Smooth muscle cell (in vitro differentiated cells): ENCODE measurements at regions not wholly inside any gene's neighbourhood (a gene's known extent, or its start where the extent isn't known, plus 50 kb on each side); places are given as distances from the start of the nearest gene placed in this dataset.

ENCODE experiments used
- DNase-seq: peaks from one replicate; lab custom pipeline; 2025; ENCODE audit not compliant: unreplicated experiment; lab: John Stamatoyannopoulos, UW
- H2AFZ ChIP-seq: fragments of 200-600 bp; sonication (generic); 2 replicates; pipeline ENCODE4 v1.6.0; 2016; ENCODE audit warnings: antibody characterized with exemption, low read depth, mild to moderate bottlenecking
- H3F3A ChIP-seq: fragments of 200-600 bp; sonication (generic); 2 replicates; pipeline ENCODE4 v1.6.0; 2017; ENCODE audit warnings: antibody characterized with exemption, low read depth
- H3K27ac ChIP-seq: fragments of 200-600 bp; sonication (generic); 2 replicates; pipeline ENCODE4 v1.5.1; 2016; ENCODE audit warnings: low read depth, mild to moderate bottlenecking
- H3K27me3 ChIP-seq: fragments of 200-600 bp; sonication (generic); 2 replicates; pipeline ENCODE4 v1.6.1; 2016; ENCODE audit warnings: low read depth, mild to moderate bottlenecking
- H3K36me3 ChIP-seq: fragments of 200-600 bp; sonication (generic); 2 replicates; pipeline ENCODE4 v1.5.1; 2016; ENCODE audit warnings: low read depth
- H3K4me1 ChIP-seq: fragments of 200-600 bp; sonication (generic); 2 replicates; pipeline ENCODE4 v1.5.1; 2016; ENCODE audit warnings: low read depth
- H3K4me2 ChIP-seq: fragments of 200-600 bp; sonication (generic); 2 replicates; pipeline ENCODE4 v1.6.0; 2016; ENCODE audit warnings: mild to moderate bottlenecking
- H3K4me3 ChIP-seq: fragments of 200-600 bp; sonication (generic); 2 replicates; pipeline ENCODE4 v1.5.1; 2016; ENCODE audit warnings: mild to moderate bottlenecking
- H3K79me2 ChIP-seq: fragments of 200-600 bp; sonication (generic); 2 replicates; pipeline ENCODE4 v1.6.0; 2016; ENCODE audit warnings: low read depth, mild to moderate bottlenecking
- H3K9ac ChIP-seq: fragments of 200-600 bp; sonication (generic); 2 replicates; pipeline ENCODE4 v1.6.0; 2016; ENCODE audit warnings: low read depth
- H3K9me3 ChIP-seq: fragments of 200-600 bp; sonication (generic); replicated peaks from 2 replicates; pipeline ENCODE4 v1.5.1; 2016; ENCODE audit warnings: low read depth
- H4K20me1 ChIP-seq: fragments of 200-600 bp; sonication (generic); 2 replicates; pipeline ENCODE4 v1.6.0; 2016; ENCODE audit warnings: low read depth
- WGBS: methylation state at CpG from one replicate; pipeline ENCODE4 v1.1.7; 2016; ENCODE audit warnings: low lambda C conversion rate; 5-methylcytosine and 5-hydroxymethylcytosine counted together
- TF ChIP-seq, protein P1 (sequence below): fragments of 200-600 bp; sonication (generic); IDR thresholded peaks from 2 replicates; pipeline ENCODE4 v1.5.1; 2017; ENCODE audit warnings: borderline replicate concordance, mild to moderate bottlenecking, antibody characterized with exemption; ENCODE audit not compliant: insufficient read depth, poor library complexity, severe bottlenecking

GRCh38 chr1:212495766-212496494 is 63.2 kb downstream of the NENF start:
- Histone ChIP-seq H3K27me3 (no peaks in the 10 kb centered on the region), H4K20me1 (no peaks in the 10 kb centered on the region), H3K9me3 (no peaks in the 10 kb centered on the region), H3K4me1 (peaks cover 3% of the 10 kb centered on the region), H3K36me3 (no peaks in the 10 kb centered on the region), H3K79me2 (no peaks in the 10 kb centered on the region), H3F3A (no peaks in the 10 kb centered on the region), H3K9ac (no peak overlapping the region), H2AFZ (no peak overlapping the region), H3K27ac (no peak overlapping the region), H3K4me3 (no peak overlapping the region), H3K4me2 (no peak overlapping the region)
- DNase-seq = no peak
- TF ChIP-seq, protein P1, sequence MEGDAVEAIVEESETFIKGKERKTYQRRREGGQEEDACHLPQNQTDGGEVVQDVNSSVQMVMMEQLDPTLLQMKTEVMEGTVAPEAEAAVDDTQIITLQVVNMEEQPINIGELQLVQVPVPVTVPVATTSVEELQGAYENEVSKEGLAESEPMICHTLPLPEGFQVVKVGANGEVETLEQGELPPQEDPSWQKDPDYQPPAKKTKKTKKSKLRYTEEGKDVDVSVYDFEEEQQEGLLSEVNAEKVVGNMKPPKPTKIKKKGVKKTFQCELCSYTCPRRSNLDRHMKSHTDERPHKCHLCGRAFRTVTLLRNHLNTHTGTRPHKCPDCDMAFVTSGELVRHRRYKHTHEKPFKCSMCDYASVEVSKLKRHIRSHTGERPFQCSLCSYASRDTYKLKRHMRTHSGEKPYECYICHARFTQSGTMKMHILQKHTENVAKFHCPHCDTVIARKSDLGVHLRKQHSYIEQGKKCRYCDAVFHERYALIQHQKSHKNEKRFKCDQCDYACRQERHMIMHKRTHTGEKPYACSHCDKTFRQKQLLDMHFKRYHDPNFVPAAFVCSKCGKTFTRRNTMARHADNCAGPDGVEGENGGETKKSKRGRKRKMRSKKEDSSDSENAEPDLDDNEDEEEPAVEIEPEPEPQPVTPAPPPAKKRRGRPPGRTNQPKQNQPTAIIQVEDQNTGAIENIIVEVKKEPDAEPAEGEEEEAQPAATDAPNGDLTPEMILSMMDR = no peak
- 82% methylated on average over 8 of the region's 8 CpGs for WGBS

DNA sequence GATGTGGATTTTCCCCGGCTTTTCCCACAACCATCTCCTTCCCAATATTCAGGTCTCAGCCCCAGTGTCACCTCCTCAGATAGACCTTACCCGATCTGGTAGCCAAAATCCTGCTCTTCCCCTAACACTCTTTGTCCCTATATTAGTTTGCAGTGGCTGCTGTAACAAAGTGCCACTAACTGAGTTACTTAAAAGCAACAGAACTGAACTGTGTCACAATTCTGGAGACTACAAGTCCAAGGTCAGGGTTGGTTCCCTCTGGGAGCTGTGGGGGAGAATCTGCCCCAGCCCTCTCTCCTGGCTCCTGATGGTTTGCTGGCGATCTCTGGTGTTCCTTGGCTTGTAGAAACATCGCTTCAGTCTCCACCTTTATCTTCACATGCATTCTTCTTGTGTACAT is 64.0 kb downstream of the NENF start:
- H3K4me2 ChIP-seq = no peak overlapping the region
- WGBS = 91% methylated on average over 4 of the region's 4 CpGs
- H3K27me3 ChIP-seq = no peaks in the 10 kb centered on the region
- H3K4me1 ChIP-seq = peaks cover 3% of the 10 kb centered on the region
- no peaks in the 10 kb centered on the region for H4K20me1 ChIP-seq
- no peaks in the 10 kb centered on the region for H3K79me2 ChIP-seq
- no peak overlapping the region for H3K4me3 ChIP-seq
- H3K9ac ChIP-seq = no peak overlapping the region
- H3F3A ChIP-seq = no peaks in the 10 kb centered on the region
- no peak overlapping the region for H2AFZ ChIP-seq
- no peak overlapping the region for H3K27ac ChIP-seq
- TF ChIP-seq, protein P1 = no peak
- DNase-seq = no peak
- H3K9me3 ChIP-seq = no peaks in the 10 kb centered on the region
- no peaks in the 10 kb centered on the region for H3K36me3 ChIP-seq

DNA sequence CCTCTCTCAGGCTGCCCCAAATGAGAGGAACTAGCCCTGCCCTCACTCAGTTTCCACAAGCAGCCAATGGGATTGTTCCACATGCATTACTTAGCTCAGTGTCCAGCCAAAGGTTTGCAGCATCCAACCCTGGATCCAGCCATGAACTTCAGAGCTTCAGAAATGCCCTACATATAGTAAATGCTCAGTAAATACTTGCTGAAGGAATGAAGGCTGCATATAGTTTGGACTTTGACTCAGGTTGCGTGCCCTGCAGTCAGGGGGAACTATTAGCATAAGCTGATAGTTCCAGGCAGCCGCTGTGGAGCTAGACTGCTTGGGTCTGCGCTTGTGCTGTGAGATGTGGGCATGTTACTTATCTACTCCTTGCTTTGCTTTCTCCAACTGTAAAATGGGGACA is 64.8 kb downstream of the NENF start:
- H3K4me3 ChIP-seq = no peak overlapping the region
- no peaks in the 10 kb centered on the region for H3K27me3 ChIP-seq
- 97% methylated on average over 3 of the region's 3 CpGs for WGBS
- H3K79me2 ChIP-seq = no peaks in the 10 kb centered on the region
- H2AFZ ChIP-seq = no peak overlapping the region
- no peaks in the 10 kb centered on the region for H3K36me3 ChIP-seq
- H3K9ac ChIP-seq = no peak overlapping the region
- H3K4me2 ChIP-seq = no peak overlapping the region
- H3F3A ChIP-seq = no peaks in the 10 kb centered on the region
- H3K27ac ChIP-seq = no peak overlapping the region
- H4K20me1 ChIP-seq = no peaks in the 10 kb centered on the region
- H3K4me1 ChIP-seq = peaks cover 3% of the 10 kb centered on the region
- no peak for DNase-seq
- TF ChIP-seq, protein P1 = no peak
- no peaks in the 10 kb centered on the region for H3K9me3 ChIP-seq
